Panc1 (cell line): ENCODE measurements at regions not wholly inside any gene's neighbourhood (a gene's known extent, or its start where the extent isn't known, plus 50 kb on each side); places are given as distances from the start of the nearest gene placed in this dataset.

Experiments used
- ATAC-seq: fragments of 200-7000 bp; cut with Tn5 transposase; 2 replicates; pipeline ENCODE4 v1.9.1; 2020; ENCODE audit warnings: mild to moderate bottlenecking, moderate library complexity
- BruUV-seq: library from RNA; stranded (reverse); fragments of 400-500 nt; replicated peaks from 2 replicates; lab custom pipeline; 2021; lab: Mats Ljungman, UMichigan
- CTCF ChIA-PET: fragments of 300-600 bp; sonication (Branson Sonifier 250); formaldehyde crosslinking; loops from one replicate; lab custom pipeline; 2022; ENCODE audit warnings: antibody characterized with exemption; lab: Charles Lee
- POLR2A ChIA-PET: fragments of 300-600 bp; sonication (Branson Sonifier 250); formaldehyde crosslinking; loops from one replicate; lab custom pipeline; 2022; ENCODE audit warnings: antibody characterized with exemption; lab: Charles Lee
- DNase-seq: peaks from one replicate; pipeline ENCODE4 v3.0.0-alpha.2; 2010; ENCODE audit warnings: low read depth, low spot score
- H3K27ac ChIP-seq: 2 replicates; pipeline ENCODE4 v1.5.1; 2011; ENCODE audit warnings: mild to moderate bottlenecking, low read length, inconsistent platforms
- H3K27me3 ChIP-seq: fragments of 200-500 bp; sonication (Bioruptor generic); 2 replicates; pipeline ENCODE4 v1.6.0; 2014; ENCODE audit warnings: low read length, inconsistent platforms; ENCODE audit not compliant: control insufficient read depth, insufficient read depth
- H3K36me3 ChIP-seq: fragments of 200-500 bp; sonication (Bioruptor generic); 2 replicates; pipeline ENCODE4 v1.5.1; 2014; ENCODE audit warnings: inconsistent platforms, mild to moderate bottlenecking, low read length, moderate library complexity; ENCODE audit not compliant: control insufficient read depth, insufficient read depth
- H3K4me1 ChIP-seq: 2 replicates; pipeline ENCODE4 v1.5.1; 2011; ENCODE audit warnings: inconsistent platforms, mild to moderate bottlenecking, low read length, moderate library complexity; ENCODE audit not compliant: control insufficient read depth, insufficient read depth
- H3K4me3 ChIP-seq, 2 experiments: 2 replicates each; pipeline ENCODE4 v1.5.1; 2011 to 2012; ENCODE audit warnings: low read depth in 2 of 2, low read length in 2 of 2, mild to moderate bottlenecking in 2 of 2, inconsistent platforms in 1 of 2, moderate library complexity in 1 of 2
- H3K9me3 ChIP-seq: fragments of 200-500 bp; sonication (Bioruptor generic); 2 replicates; pipeline ENCODE4 v1.5.1; 2014; ENCODE audit warnings: low read depth, mild to moderate bottlenecking, inconsistent platforms, low read length, moderate library complexity; ENCODE audit not compliant: control insufficient read depth, insufficient read depth
- CTCF ChIP-seq: fragments of 450-650 bp; IDR thresholded peaks from 2 replicates; pipeline ENCODE4 v1.5.1; 2017; ENCODE audit warnings: mild to moderate bottlenecking
- POLR2AphosphoS5 ChIP-seq: IDR thresholded peaks from 2 replicates; pipeline ENCODE4 v1.6.1; 2012; ENCODE audit warnings: mild to moderate bottlenecking, low read depth, low read length, moderate library complexity
- SIN3A ChIP-seq: IDR thresholded peaks from 2 replicates; pipeline ENCODE4 v1.6.1; 2012; ENCODE audit warnings: low read depth, mild to moderate bottlenecking, low read length, moderate library complexity, borderline replicate concordance; ENCODE audit not compliant: insufficient read depth
- TCF7L2 ChIP-seq: IDR thresholded peaks from 2 replicates; pipeline ENCODE4 v1.6.1; 2011; ENCODE audit warnings: mild to moderate bottlenecking, low read depth, low read length, inconsistent platforms
- in situ Hi-C: cut with HindIII; loops from 2 replicates; pipeline ENCODE4 v1.10.0; 2016; ENCODE audit warnings: low sequenced_read_pairs, low pct_unique_long_range_greater_than_20kb
- intact Hi-C: fragments of 100-400 bp; cut with micrococcal nuclease; formaldehyde crosslinking; loops from one replicate; pipeline ENCODE4 v1.10.0; 2022; ENCODE audit not compliant: unreplicated experiment
- TF ChIP-seq, protein P1 (sequence below), 2 experiments: IDR thresholded peaks; 2 replicates each; pipeline ENCODE4 v1.6.1; 2011 to 2012; ENCODE audit warnings: low read depth in 2 of 2, control low read depth in 1 of 2, low read length in 1 of 2, mild to moderate bottlenecking in 1 of 2, moderate library complexity in 1 of 2; ENCODE audit not compliant: insufficient read depth in 1 of 2

- CTCF ChIA-PET = no interaction called here
- no TSS peak for BruUV-seq
- intact Hi-C loops = no loop called here
- in situ Hi-C loops = no loop called here
- Histone ChIP-seq H3K4me1 (no peaks in the 10 kb centered on the region), H3K4me3 (no peak overlapping the region), H3K27ac (no peak overlapping the region), H3K36me3 (no peaks in the 10 kb centered on the region), H3K9me3 (no peaks in the 10 kb centered on the region), H3K27me3 (no peaks in the 10 kb centered on the region)
- no peak for DNase-seq
- TF ChIP-seq, protein P1, sequence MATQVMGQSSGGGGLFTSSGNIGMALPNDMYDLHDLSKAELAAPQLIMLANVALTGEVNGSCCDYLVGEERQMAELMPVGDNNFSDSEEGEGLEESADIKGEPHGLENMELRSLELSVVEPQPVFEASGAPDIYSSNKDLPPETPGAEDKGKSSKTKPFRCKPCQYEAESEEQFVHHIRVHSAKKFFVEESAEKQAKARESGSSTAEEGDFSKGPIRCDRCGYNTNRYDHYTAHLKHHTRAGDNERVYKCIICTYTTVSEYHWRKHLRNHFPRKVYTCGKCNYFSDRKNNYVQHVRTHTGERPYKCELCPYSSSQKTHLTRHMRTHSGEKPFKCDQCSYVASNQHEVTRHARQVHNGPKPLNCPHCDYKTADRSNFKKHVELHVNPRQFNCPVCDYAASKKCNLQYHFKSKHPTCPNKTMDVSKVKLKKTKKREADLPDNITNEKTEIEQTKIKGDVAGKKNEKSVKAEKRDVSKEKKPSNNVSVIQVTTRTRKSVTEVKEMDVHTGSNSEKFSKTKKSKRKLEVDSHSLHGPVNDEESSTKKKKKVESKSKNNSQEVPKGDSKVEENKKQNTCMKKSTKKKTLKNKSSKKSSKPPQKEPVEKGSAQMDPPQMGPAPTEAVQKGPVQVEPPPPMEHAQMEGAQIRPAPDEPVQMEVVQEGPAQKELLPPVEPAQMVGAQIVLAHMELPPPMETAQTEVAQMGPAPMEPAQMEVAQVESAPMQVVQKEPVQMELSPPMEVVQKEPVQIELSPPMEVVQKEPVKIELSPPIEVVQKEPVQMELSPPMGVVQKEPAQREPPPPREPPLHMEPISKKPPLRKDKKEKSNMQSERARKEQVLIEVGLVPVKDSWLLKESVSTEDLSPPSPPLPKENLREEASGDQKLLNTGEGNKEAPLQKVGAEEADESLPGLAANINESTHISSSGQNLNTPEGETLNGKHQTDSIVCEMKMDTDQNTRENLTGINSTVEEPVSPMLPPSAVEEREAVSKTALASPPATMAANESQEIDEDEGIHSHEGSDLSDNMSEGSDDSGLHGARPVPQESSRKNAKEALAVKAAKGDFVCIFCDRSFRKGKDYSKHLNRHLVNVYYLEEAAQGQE (IDR thresholded peaks at IDR 0.05; ENCODE audit: insufficient read depth in 1 of 2, low read depth in 2 of 2, low read length in 1 of 2) = no peak
- TF ChIP-seq TCF7L2 = no peak
- POLR2A ChIA-PET = no interaction called here
- no peak for ATAC-seq
Observed at GRCh38 chr2:104027321-104027720, 826.6 kb upstream of the POU3F3 start.

- DNase-seq (no peak), ATAC-seq (no peak)
- ChIA-PET CTCF (no interaction called here), POLR2A (no interaction called here)
- intact Hi-C loops (no loop called here), in situ Hi-C loops (no loop called here)
- no peaks in the 10 kb centered on the region for H3K4me1 ChIP-seq
- no peak overlapping the region for H3K4me3 ChIP-seq
- no peak overlapping the region for H3K27ac ChIP-seq
- BruUV-seq = no TSS peak
- TF ChIP-seq CTCF (no peak), TCF7L2 (no peak), POLR2AphosphoS5 (no peak), SIN3A (no peak)
- TF ChIP-seq, protein P1 (IDR thresholded peaks at IDR 0.05; ENCODE audit: insufficient read depth in 1 of 2, low read depth in 2 of 2, low read length in 1 of 2) = no peak
- H3K36me3 ChIP-seq = no peaks in the 10 kb centered on the region
- H3K27me3 ChIP-seq = no peaks in the 10 kb centered on the region
- H3K9me3 ChIP-seq = no peaks in the 10 kb centered on the region
Observed at GRCh38 chr2:104028061-104028460, 825.9 kb upstream of the POU3F3 start.
